ENCODE measurements at regions not wholly inside any gene's neighbourhood (a gene's known extent, or its start where the extent isn't known, plus 50 kb on each side); places are given as distances from the start of the nearest gene placed in this dataset.

DNA sequence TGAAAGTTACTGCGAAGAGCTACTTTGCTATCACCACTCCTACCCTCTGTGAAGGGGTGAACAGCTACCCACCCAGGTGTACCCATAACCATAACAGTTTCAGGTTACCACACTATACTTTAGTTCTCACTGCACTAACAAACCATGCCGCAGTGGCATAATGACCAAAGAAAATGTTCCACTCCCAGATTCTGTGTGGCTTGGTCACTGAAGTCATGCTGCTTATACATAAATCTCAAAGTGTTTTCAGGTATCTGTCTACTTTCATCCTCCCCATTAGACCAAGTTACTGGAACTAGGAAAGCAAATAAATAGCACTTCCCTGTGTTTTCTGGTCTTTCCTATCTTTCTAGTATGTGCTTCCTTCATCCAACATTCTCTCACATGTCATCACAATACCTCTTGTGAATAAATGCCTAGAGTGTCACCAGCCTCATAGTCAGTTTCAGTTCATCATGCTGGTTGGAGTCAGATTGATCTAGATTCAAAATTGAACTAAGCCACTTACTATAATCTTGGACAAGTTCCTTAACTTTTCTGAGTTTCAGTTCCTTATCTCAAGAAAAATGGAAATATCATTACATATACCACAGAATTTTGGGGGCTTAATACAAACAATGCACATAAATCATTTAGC, 293.6 kb downstream of the FSIP2 start:
- no peak overlapping the region for H3K27ac ChIP-seq
- TF ChIP-seq, protein P1, sequence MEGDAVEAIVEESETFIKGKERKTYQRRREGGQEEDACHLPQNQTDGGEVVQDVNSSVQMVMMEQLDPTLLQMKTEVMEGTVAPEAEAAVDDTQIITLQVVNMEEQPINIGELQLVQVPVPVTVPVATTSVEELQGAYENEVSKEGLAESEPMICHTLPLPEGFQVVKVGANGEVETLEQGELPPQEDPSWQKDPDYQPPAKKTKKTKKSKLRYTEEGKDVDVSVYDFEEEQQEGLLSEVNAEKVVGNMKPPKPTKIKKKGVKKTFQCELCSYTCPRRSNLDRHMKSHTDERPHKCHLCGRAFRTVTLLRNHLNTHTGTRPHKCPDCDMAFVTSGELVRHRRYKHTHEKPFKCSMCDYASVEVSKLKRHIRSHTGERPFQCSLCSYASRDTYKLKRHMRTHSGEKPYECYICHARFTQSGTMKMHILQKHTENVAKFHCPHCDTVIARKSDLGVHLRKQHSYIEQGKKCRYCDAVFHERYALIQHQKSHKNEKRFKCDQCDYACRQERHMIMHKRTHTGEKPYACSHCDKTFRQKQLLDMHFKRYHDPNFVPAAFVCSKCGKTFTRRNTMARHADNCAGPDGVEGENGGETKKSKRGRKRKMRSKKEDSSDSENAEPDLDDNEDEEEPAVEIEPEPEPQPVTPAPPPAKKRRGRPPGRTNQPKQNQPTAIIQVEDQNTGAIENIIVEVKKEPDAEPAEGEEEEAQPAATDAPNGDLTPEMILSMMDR (conservative IDR thresholded peaks at IDR 0.05): no peak

DNA sequence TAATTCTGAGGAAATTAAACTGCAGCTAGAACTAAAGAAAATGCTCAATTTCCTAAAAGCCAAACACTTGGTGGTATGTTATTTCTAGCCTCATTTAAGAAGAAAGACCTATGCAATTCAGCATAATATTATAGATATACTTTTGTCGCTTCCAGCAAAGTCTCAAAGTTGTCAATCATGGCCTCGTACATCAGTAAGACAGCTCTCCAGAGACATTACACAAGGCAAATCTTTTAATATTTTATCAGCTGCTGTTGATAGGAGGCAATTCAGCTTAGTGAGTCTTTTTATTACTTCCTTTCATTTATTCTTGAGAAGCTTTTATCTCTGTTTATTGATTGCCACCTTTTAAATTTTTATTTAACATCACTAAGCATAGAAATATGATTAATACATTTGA, 294.3 kb downstream of the FSIP2 start:
- TF ChIP-seq, protein P1 (conservative IDR thresholded peaks at IDR 0.05): no peak
- H3K27ac ChIP-seq: no peak overlapping the region

DNA sequence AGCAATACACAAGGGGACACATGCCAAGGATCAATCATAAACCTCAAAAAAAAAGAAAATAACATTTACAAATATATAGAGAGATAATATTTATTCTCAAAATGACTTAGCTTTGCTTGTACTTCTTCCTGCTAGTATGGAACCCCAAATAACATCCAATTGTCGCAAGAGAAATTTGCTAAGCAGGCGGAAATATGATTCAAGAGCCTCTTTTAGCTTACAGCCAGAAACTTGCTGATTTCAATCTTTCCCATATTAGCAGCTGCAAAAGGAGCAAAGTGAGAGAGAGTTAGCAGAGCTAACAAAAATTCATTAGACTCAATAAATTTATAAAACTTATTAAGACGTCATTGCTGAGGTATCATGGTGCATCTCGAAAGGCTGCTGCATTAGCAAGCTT, 294.9 kb downstream of the FSIP2 start:
- no peak overlapping the region for H3K27ac ChIP-seq
- TF ChIP-seq, protein P1 (conservative IDR thresholded peaks at IDR 0.05): no peak

DNA sequence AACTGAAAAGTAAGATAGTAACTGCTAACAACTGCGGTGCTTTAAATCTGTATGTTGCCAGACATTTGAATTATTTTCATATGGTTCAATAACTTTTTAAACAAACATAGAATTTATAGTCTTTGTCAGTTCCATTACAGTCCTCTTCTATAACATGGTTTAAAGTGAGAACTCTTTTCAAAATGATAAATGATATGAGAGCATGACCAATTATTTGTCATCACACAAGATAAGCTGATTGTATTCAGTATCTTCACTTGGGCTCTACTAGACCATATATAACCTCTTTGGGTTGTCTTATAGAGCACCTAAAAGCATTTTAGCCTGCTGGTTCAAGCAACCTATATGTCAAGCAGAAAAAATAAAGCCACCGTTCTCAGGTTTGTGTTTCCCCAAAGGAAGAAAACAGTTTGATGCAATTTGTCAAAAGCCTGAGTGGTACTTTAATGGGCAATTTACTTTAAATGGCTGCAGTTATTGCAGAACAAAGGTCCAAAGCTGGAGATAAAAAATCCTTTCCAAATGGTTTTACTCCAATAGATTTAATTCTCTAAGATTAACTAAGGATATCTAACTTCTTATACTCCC, 298.4 kb downstream of the FSIP2 start:
- TF ChIP-seq, protein P1 (conservative IDR thresholded peaks at IDR 0.05): no peak
- H3K27ac ChIP-seq: no peak overlapping the region

DNA sequence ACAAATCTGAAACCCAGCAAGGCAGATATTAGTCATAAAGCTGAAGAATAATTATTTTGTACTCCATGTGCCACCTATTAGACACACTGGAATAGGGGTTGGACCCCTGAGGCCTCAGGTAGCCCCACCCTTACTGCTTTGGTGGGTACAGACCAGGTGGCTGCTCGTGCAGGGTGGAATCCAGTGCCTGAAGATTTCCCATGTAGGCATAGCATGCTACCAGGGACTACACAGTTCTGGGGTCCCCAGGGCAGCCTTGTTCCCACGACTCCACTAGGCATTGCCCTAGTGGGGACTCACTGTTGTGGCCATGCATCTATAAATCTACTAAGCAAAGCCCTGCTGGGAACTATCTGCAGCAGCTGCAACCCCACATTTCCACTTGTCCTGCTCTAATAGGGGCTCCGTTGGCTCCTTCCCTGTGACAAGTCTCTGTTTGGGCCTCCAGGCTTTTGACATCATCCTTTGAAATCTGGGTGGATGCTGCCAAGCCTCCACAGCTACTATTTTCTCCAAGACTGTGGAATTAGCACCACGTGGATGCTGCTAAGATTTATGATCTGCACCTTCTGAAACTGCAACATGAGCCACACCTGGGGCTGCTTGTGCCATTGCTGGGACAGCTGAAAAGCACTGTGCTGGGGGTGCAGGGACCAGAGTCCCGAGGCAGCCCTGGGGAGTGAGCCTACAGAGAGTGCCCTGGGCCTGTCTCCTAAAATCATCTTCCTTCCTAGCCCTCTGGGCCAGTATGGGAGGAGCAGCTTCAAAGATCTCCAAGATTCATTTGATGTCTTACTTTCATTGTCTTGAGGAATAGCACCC, 303.8 kb downstream of the FSIP2 start:
- TF ChIP-seq, protein P1 (conservative IDR thresholded peaks at IDR 0.05): no peak
- no peak overlapping the region for H3K27ac ChIP-seq

DNA sequence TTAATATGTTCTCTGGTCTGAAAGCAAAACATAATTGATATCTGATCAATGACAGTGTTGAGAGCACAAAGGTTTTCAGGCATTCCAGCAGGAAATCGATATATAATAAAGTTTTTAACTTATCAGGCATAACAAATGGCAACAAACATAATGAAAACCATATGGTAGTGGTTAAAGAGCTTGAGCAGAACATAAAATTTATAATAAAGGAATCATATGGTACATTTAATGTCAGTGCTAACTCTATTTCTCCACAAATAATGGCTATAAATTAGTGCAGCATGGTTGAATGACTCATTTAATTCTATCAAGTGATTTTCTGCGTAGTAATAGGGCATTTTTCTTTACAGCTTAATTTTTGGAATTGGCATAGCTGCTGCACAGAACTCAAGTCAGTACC, 306.2 kb downstream of the FSIP2 start:
- H3K27ac ChIP-seq: no peak overlapping the region
- TF ChIP-seq, protein P1 (conservative IDR thresholded peaks at IDR 0.05): no peak

DNA sequence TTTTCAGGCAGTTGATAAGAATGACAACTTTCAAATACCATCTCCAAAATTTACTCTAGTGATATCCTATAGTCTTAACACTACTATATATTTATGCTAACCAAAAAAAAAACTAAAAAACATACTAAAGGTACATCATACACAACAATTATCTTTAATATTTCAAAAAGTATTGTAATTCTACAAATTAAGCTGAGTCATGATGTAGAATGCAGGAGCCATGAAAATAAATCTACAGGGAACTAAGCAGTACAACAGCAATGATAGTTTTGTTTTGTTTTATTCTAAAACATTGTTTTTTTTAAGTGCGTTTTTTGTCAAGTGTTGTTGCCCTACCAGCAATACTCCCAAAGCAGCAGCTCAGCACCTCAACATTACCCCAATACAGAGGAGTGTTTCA, 314.3 kb downstream of the FSIP2 start:
- no peak overlapping the region for H3K27ac ChIP-seq
- TF ChIP-seq, protein P1 (conservative IDR thresholded peaks at IDR 0.05): no peak

All from VCaP (cell line).